ENCODE measurements at regions not wholly inside any gene's neighbourhood (a gene's known extent, or its start where the extent isn't known, plus 50 kb on each side); places are given as distances from the start of the nearest gene placed in this dataset.
"Not testable (repeated sequence)": the region's sequence is repeated elsewhere in the genome, so short reads cannot be mapped to it uniquely, and the experiment has no call there.

- no peak overlapping the region for H3K27ac Mint-ChIP-seq
- no peaks in the 10 kb centered on the region for H3K27me3 Mint-ChIP-seq (ENCODE audit: low read depth)
- H3K36me3 Mint-ChIP-seq (ENCODE audit: low read depth): no peaks in the 10 kb centered on the region
- TF ChIP-seq CTCF (IDR thresholded peaks at IDR 0.05; ENCODE audit: unreplicated experiment in 3 of 3): no peak
- no peaks in the 10 kb centered on the region for H3K4me1 Mint-ChIP-seq
- no peak overlapping the region for H3K4me3 Mint-ChIP-seq
- peaks cover 26% of the 10 kb centered on the region for H3K9me3 Mint-ChIP-seq
Observed at GRCh38 chr5:44993286-44993685, 184.5 kb downstream of the MRPS30 start.

- TF ChIP-seq CTCF (IDR thresholded peaks at IDR 0.05; ENCODE audit: unreplicated experiment in 3 of 3): no peak
- Mint-ChIP-seq H3K4me3 (no peak overlapping the region), H3K27ac (no peak overlapping the region), H3K27me3 (ENCODE audit: low read depth) (no peaks in the 10 kb centered on the region), H3K9me3 (no peaks in the 10 kb centered on the region), H3K36me3 (ENCODE audit: low read depth) (no peaks in the 10 kb centered on the region), H3K4me1 (no peaks in the 10 kb centered on the region)
Observed at GRCh38 chr5:44997506-44997905, 188.8 kb downstream of the MRPS30 start.

GRCh38 chr5:45007102-45007501 lies 198.4 kb downstream of the MRPS30 start:
- H3K27me3 Mint-ChIP-seq (ENCODE audit: low read depth); H3K27ac Mint-ChIP-seq; H3K9me3 Mint-ChIP-seq; H3K4me1 Mint-ChIP-seq; H3K4me3 Mint-ChIP-seq; H3K36me3 Mint-ChIP-seq (ENCODE audit: low read depth): not testable (repeated sequence)

GRCh38 chr5:45017568-45017967 lies 208.8 kb downstream of the MRPS30 start:
- Mint-ChIP-seq H3K9me3 (no peaks in the 10 kb centered on the region), H3K4me3 (no peak overlapping the region), H3K27ac (no peak overlapping the region), H3K4me1 (no peaks in the 10 kb centered on the region), H3K27me3 (ENCODE audit: low read depth) (no peaks in the 10 kb centered on the region), H3K36me3 (ENCODE audit: low read depth) (no peaks in the 10 kb centered on the region)
- TF ChIP-seq CTCF (IDR thresholded peaks at IDR 0.05; ENCODE audit: unreplicated experiment in 3 of 3): no peak

- H3K4me3 Mint-ChIP-seq: no peak overlapping the region
- H3K27ac Mint-ChIP-seq: no peak overlapping the region
- no peaks in the 10 kb centered on the region for H3K36me3 Mint-ChIP-seq (ENCODE audit: low read depth)
- TF ChIP-seq CTCF (IDR thresholded peaks at IDR 0.05; ENCODE audit: unreplicated experiment in 3 of 3): no peak
- no peaks in the 10 kb centered on the region for H3K4me1 Mint-ChIP-seq
- H3K27me3 Mint-ChIP-seq (ENCODE audit: low read depth): no peaks in the 10 kb centered on the region
- H3K9me3 Mint-ChIP-seq: no peaks in the 10 kb centered on the region
Observed at GRCh38 chr5:45029553-45029952, 220.8 kb downstream of the MRPS30 start.

GRCh38 chr5:45035991-45036390 lies 227.2 kb downstream of the MRPS30 start:
- Mint-ChIP-seq H3K36me3 (ENCODE audit: low read depth) (no peaks in the 10 kb centered on the region), H3K27me3 (ENCODE audit: low read depth) (no peaks in the 10 kb centered on the region), H3K27ac (no peak overlapping the region), H3K4me3 (no peak overlapping the region), H3K9me3 (no peaks in the 10 kb centered on the region), H3K4me1 (no peaks in the 10 kb centered on the region)
- TF ChIP-seq CTCF (IDR thresholded peaks at IDR 0.05; ENCODE audit: unreplicated experiment in 3 of 3): no peak

GRCh38 chr5:45037927-45038326 lies 229.2 kb downstream of the MRPS30 start:
- Mint-ChIP-seq H3K27ac (no peak overlapping the region), H3K36me3 (ENCODE audit: low read depth) (no peaks in the 10 kb centered on the region), H3K4me3 (no peak overlapping the region), H3K27me3 (ENCODE audit: low read depth) (no peaks in the 10 kb centered on the region), H3K4me1 (no peaks in the 10 kb centered on the region), H3K9me3 (no peaks in the 10 kb centered on the region)
- no peak for TF ChIP-seq CTCF (IDR thresholded peaks at IDR 0.05; ENCODE audit: unreplicated experiment in 3 of 3)

Measured in nephron (organoid).